CD4-positive, alpha-beta memory T cell (primary cell): ENCODE measurements at regions not wholly inside any gene's neighbourhood (a gene's known extent, or its start where the extent isn't known, plus 50 kb on each side); places are given as distances from the start of the nearest gene placed in this dataset.
"Not testable (repeated sequence)": the region's sequence is repeated elsewhere in the genome, so short reads cannot be mapped to it uniquely, and the experiment has no call there.

Source experiments
- CTCF ChIA-PET: fragments of 350-600 bp; sonication (Branson Sonifier 250); formaldehyde crosslinking; loops from one replicate; lab custom pipeline; 2021; ENCODE audit warnings: inconsistent platforms; ENCODE audit not compliant: partially characterized antibody; lab: Charles Lee
- POLR2A ChIA-PET: fragments of 350-600 bp; sonication (Branson Sonifier 250); formaldehyde crosslinking; loops from one replicate; lab custom pipeline; 2021; ENCODE audit not compliant: partially characterized antibody; lab: Charles Lee
- DNase-seq, 5 donors: peaks; one replicate each; pipeline versions ENCODE4 v3.0.0 to v3.0.0-alpha.2; 2020 to 2022; ENCODE audit warnings: mixed read lengths in 1 of 5
- H3K27ac ChIP-seq: one replicate; pipeline ENCODE4 v1.7.0; 2013; ENCODE audit warnings: low read depth, low read length
- H3K27me3 ChIP-seq: 2 replicates; pipeline ENCODE4 v1.7.0; 2013; ENCODE audit warnings: mild to moderate bottlenecking, low read length, moderate library complexity; ENCODE audit not compliant: insufficient read depth
- H3K36me3 ChIP-seq: 2 replicates; pipeline ENCODE4 v1.7.0; 2013; ENCODE audit warnings: mild to moderate bottlenecking, low read length, moderate library complexity; ENCODE audit not compliant: insufficient read depth
- H3K4me1 ChIP-seq: 2 replicates; pipeline ENCODE4 v1.7.0; 2013; ENCODE audit warnings: mild to moderate bottlenecking, low read length, moderate library complexity; ENCODE audit not compliant: insufficient read depth
- H3K4me3 ChIP-seq, 2 donors: one replicate each; pipeline ENCODE4 v1.7.0; 2013; ENCODE audit warnings: low read length in 2 of 2, mild to moderate bottlenecking in 1 of 2
- H3K9me3 ChIP-seq, 2 donors: one replicate each; pipeline ENCODE4 v1.7.0; 2013; ENCODE audit warnings: low read length in 2 of 2, control low read depth in 1 of 2; ENCODE audit not compliant: control insufficient read depth in 1 of 2
- H3K27ac Mint-ChIP-seq, 7 donors: one replicate each; pipeline ENCODE4 v1.8.0; 2020 to 2021; ENCODE audit warnings: mixed read lengths in 7 of 7, mild to moderate bottlenecking in 6 of 7, inconsistent platforms in 3 of 7, moderate library complexity in 3 of 7
- H3K27me3 Mint-ChIP-seq, 2 donors: one replicate each; pipeline ENCODE4 v1.8.0; 2020 to 2021; ENCODE audit warnings: mixed read lengths in 2 of 2
- H3K36me3 Mint-ChIP-seq, 2 donors: one replicate each; pipeline ENCODE4 v1.8.0; 2020 to 2021; ENCODE audit warnings: mixed read lengths in 2 of 2, inconsistent platforms in 1 of 2, mild to moderate bottlenecking in 1 of 2
- H3K4me1 Mint-ChIP-seq, 4 donors: one replicate each; pipeline ENCODE4 v1.8.0; 2020 to 2021; ENCODE audit warnings: mixed read lengths in 4 of 4, mild to moderate bottlenecking in 1 of 4
- H3K4me3 Mint-ChIP-seq, 8 donors: one replicate each; pipeline ENCODE4 v1.8.0; 2020 to 2021; ENCODE audit warnings: mixed read lengths in 8 of 8, mild to moderate bottlenecking in 7 of 8, moderate library complexity in 6 of 8, inconsistent platforms in 3 of 8
- H3K9me3 Mint-ChIP-seq, 8 donors: one replicate each; pipeline ENCODE4 v1.8.0; 2020 to 2021; ENCODE audit warnings: mixed read lengths in 8 of 8, mild to moderate bottlenecking in 5 of 8, inconsistent platforms in 3 of 8, moderate library complexity in 1 of 8
- intact Hi-C: fragments of 100-400 bp; cut with micrococcal nuclease; formaldehyde crosslinking; loops from one replicate; pipeline ENCODE4 v1.15.1; 2023

- Histone ChIP-seq H3K27me3 (no peaks in the 10 kb centered on the region), H3K4me3 (no peak overlapping the region), H3K27ac (no peak overlapping the region), H3K36me3 (no peaks in the 10 kb centered on the region), H3K4me1 (no peaks in the 10 kb centered on the region), H3K9me3 (no peaks in the 10 kb centered on the region)
- POLR2A ChIA-PET, result no interaction called here
- no peak overlapping the region for H3K4me3 Mint-ChIP-seq
- DNase-seq, result no peak
- no peaks in the 10 kb centered on the region for H3K9me3 Mint-ChIP-seq
- intact Hi-C loops, result no loop called here
- H3K4me1 Mint-ChIP-seq, result peaks cover 0 to 6% (median 1%) of the 10 kb centered on the region in 4 donors
- CTCF ChIA-PET, result no interaction called here
- H3K36me3 Mint-ChIP-seq, result no peaks in the 10 kb centered on the region
- H3K27me3 Mint-ChIP-seq, result peaks cover 4 to 5% of the 10 kb centered on the region in 2 donors
- H3K27ac Mint-ChIP-seq, result no peak overlapping the region
Observed at GRCh38 chr7:29641651-29642050, 78.0 kb downstream of the PRR15 start.

GRCh38 chr7:29642494-29643155, 79.0 kb downstream of the PRR15 start:
- Mint-ChIP-seq H3K27ac (no peak overlapping the region), H3K36me3 (no peaks in the 10 kb centered on the region), H3K9me3 (no peaks in the 10 kb centered on the region), H3K4me3 (no peak overlapping the region), H3K27me3 (peaks cover 4 to 8% of the 10 kb centered on the region in 2 donors), H3K4me1 (peaks cover 0 to 6% (median 1%) of the 10 kb centered on the region in 4 donors)
- DNase-seq, result no peak
- Histone ChIP-seq H3K27ac (no peak overlapping the region), H3K9me3 (no peaks in the 10 kb centered on the region), H3K27me3 (no peaks in the 10 kb centered on the region), H3K36me3 (no peaks in the 10 kb centered on the region), H3K4me1 (no peaks in the 10 kb centered on the region), H3K4me3 (no peak overlapping the region)
- intact Hi-C loops, result no loop called here
- CTCF ChIA-PET, result no interaction called here
- POLR2A ChIA-PET, result no interaction called here

- H3K4me1 Mint-ChIP-seq, H3K27me3 ChIP-seq, CTCF ChIA-PET, H3K4me3 ChIP-seq, POLR2A ChIA-PET, H3K9me3 ChIP-seq, H3K36me3 ChIP-seq, intact Hi-C loops, H3K27ac Mint-ChIP-seq, H3K4me1 ChIP-seq, H3K4me3 Mint-ChIP-seq, H3K27ac ChIP-seq, H3K9me3 Mint-ChIP-seq, H3K36me3 Mint-ChIP-seq, DNase-seq, H3K27me3 Mint-ChIP-seq: not testable (repeated sequence)
Observed at GRCh38 chr7:29646116-29646515, 82.5 kb downstream of the PRR15 start.

- CTCF ChIA-PET, result no interaction called here
- no peak overlapping the region for H3K27ac ChIP-seq
Observed at GRCh38 chr7:29647020-29647654, 83.5 kb downstream of the PRR15 start.

GRCh38 chr7:29647691-29648210, 84.1 kb downstream of the PRR15 start:
- not testable (repeated sequence) for H3K27ac Mint-ChIP-seq

More at GRCh38 chr7:29647020-29647654, 83.5 kb downstream of the PRR15 start:
- H3K4me3 ChIP-seq, result no peak overlapping the region
- no peaks in the 10 kb centered on the region for H3K36me3 ChIP-seq
- no peak overlapping the region for H3K4me3 Mint-ChIP-seq
- H3K4me1 Mint-ChIP-seq, result no peaks in the 10 kb centered on the region
- no peaks in the 10 kb centered on the region for H3K4me1 ChIP-seq
- no peaks in the 10 kb centered on the region for H3K27me3 ChIP-seq
- intact Hi-C loops, result no loop called here
- H3K9me3 ChIP-seq, result no peaks in the 10 kb centered on the region
- POLR2A ChIA-PET, result no interaction called here
- no peaks in the 10 kb centered on the region for H3K36me3 Mint-ChIP-seq
- H3K27ac Mint-ChIP-seq, result no peak overlapping the region
- no peaks in the 10 kb centered on the region for H3K9me3 Mint-ChIP-seq
- peaks cover 2 to 4% of the 10 kb centered on the region in 2 donors for H3K27me3 Mint-ChIP-seq
- DNase-seq, result no peak

GRCh38 chr7:29649028-29649716, 85.5 kb downstream of the PRR15 start:
- H3K9me3 Mint-ChIP-seq, result no peaks in the 10 kb centered on the region

More at GRCh38 chr7:29647691-29648210, 84.1 kb downstream of the PRR15 start:
- H3K9me3 ChIP-seq, CTCF ChIA-PET, H3K27me3 Mint-ChIP-seq, H3K4me1 Mint-ChIP-seq, H3K27me3 ChIP-seq, POLR2A ChIA-PET, H3K4me3 Mint-ChIP-seq, H3K4me3 ChIP-seq, H3K36me3 Mint-ChIP-seq, H3K4me1 ChIP-seq, H3K9me3 Mint-ChIP-seq, H3K27ac ChIP-seq, intact Hi-C loops, H3K36me3 ChIP-seq, DNase-seq: not testable (repeated sequence)

GRCh38 chr7:29649876-29650275, 86.2 kb downstream of the PRR15 start:
- no peak overlapping the region for H3K4me3 ChIP-seq
- H3K9me3 ChIP-seq, result no peaks in the 10 kb centered on the region
- CTCF ChIA-PET, result no interaction called here
- DNase-seq, result no peak
- no peak overlapping the region for H3K27ac ChIP-seq
- Mint-ChIP-seq H3K36me3 (no peaks in the 10 kb centered on the region), H3K27me3 (peaks cover 0 to 4% of the 10 kb centered on the region in 2 donors), H3K9me3 (no peaks in the 10 kb centered on the region), H3K27ac (no peak overlapping the region), H3K4me3 (no peak overlapping the region), H3K4me1 (no peaks in the 10 kb centered on the region)
- H3K27me3 ChIP-seq, result no peaks in the 10 kb centered on the region
- intact Hi-C loops, result no loop called here
- H3K36me3 ChIP-seq, result no peaks in the 10 kb centered on the region
- no peaks in the 10 kb centered on the region for H3K4me1 ChIP-seq
- POLR2A ChIA-PET, result no interaction called here

More at GRCh38 chr7:29649028-29649716, 85.5 kb downstream of the PRR15 start:
- Mint-ChIP-seq H3K27ac (peak overlapping the region in 1 of 7 donors; percentile 22), H3K36me3 (no peaks in the 10 kb centered on the region), H3K4me1 (no peaks in the 10 kb centered on the region), H3K27me3 (peaks cover 1 to 4% of the 10 kb centered on the region in 2 donors), H3K4me3 (no peak overlapping the region)
- DNase-seq, result no peak
- POLR2A ChIA-PET, result no interaction called here
- H3K4me3 ChIP-seq, result no peak overlapping the region
- CTCF ChIA-PET, result no interaction called here
- no peaks in the 10 kb centered on the region for H3K9me3 ChIP-seq
- H3K36me3 ChIP-seq, result no peaks in the 10 kb centered on the region
- no peaks in the 10 kb centered on the region for H3K27me3 ChIP-seq
- no peak overlapping the region for H3K27ac ChIP-seq
- intact Hi-C loops, result no loop called here
- no peaks in the 10 kb centered on the region for H3K4me1 ChIP-seq
